Neural progenitor cell (in vitro differentiated cells): ENCODE measurements at regions not wholly inside any gene's neighbourhood (a gene's known extent, or its start where the extent isn't known, plus 50 kb on each side); places are given as distances from the start of the nearest gene placed in this dataset.

Experiments
- CTCF ChIP-seq: fragments of 200-600 bp; sonication (generic); IDR thresholded peaks from 2 replicates; pipeline ENCODE4 v1.5.1; 2017; ENCODE audit warnings: antibody characterized with exemption, mild to moderate bottlenecking
- EZH2 ChIP-seq: fragments of 200-600 bp; sonication (generic); IDR thresholded peaks from 2 replicates; pipeline ENCODE4 v1.6.1; 2017; ENCODE audit warnings: antibody characterized with exemption, mild to moderate bottlenecking, moderate library complexity
- EZH2phosphoT487 ChIP-seq: fragments of 200-600 bp; sonication (generic); IDR thresholded peaks from 2 replicates; pipeline ENCODE4 v1.6.1; 2017; ENCODE audit warnings: antibody characterized with exemption

- no peak for TF ChIP-seq EZH2
- no peak for TF ChIP-seq CTCF
- TF ChIP-seq EZH2phosphoT487: no peak
Observed at GRCh38 chr22:48581796-48582469, 1245.7 kb downstream of the BRD1 start.
